Fibroblast of skin of right quadriceps (primary cell): ENCODE measurements at regions not wholly inside any gene's neighbourhood (a gene's known extent, or its start where the extent isn't known, plus 50 kb on each side); places are given as distances from the start of the nearest gene placed in this dataset.

Experiments used
- DNase-seq: peaks from one replicate; pipeline ENCODE4 v3.0.0-alpha.2; 2013

DNA sequence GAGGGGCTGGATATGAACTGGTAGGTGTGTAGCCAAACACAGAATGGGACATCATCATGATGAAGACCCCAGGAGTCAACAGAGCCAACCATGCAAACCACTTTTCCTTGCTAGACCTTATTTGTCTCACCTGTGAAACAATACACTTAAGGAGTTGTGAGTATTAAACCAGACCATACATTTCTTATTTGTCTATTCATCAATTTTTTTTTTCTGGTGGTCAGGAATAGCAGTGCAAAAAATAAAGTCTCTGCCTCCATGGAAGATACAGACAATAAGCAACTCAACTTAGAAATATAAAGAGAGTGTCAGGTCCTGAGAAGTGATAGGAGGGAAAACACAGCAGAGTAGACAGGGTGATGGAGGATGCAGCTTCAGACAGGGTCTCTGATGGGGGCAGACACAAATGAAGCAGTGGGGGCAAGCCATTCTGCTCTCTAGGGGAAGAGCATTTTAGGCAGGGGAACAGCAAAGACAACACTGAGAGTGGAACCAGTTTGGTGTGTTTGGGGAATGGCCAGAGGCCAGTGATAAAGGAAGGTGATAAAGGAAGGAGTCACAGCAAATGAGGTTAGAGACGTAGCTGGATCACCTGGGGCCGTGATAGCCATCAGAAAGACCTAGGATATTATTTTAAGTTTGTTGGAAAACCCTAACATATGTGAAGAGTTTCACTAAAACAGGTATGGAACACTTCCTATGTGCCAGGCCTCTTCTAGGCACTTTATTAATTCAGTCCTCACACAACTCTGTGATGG lies 256.2 kb downstream of the MAN2A1 start:
- DNase-seq: no peak

DNA sequence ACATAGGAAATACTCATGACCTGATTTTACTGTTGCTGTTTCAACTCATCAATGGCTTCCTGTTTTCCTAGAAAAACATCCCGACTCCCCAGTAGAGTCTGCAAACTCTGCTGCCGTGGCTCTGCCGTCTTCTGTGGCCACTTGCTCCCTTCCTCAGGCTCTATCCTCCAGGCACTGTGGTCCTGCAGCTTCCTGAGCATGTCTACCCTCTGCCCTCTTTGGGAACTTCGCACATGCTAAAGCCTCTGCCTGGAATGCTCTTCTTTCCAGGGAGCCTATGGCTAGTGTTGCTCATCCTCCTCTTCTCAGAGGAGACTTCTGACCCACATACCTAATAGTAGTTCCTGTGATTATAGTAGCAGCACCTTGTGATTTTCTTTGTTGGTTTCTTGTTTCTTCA lies 256.9 kb downstream of the MAN2A1 start:
- DNase-seq: no peak

DNA sequence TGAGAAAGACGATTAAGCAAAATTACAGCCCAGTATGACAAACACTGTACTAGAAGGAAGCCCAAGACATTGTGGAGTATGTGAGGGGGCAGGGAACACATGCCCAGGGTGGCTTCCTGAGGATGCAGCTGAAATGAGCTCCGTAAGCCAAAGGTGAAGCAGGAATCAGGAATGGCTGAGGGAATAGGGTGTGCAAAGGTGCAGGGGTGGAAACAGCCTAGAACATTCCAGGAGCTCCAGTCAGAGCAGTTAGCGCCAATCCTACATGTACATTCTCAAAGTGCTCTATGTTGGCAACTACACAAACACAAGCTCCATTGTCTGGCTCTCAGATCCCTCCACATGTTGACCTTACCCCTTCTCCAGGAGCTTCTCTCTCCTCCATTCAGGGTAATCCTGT lies 257.9 kb downstream of the MAN2A1 start:
- no peak for DNase-seq

DNA sequence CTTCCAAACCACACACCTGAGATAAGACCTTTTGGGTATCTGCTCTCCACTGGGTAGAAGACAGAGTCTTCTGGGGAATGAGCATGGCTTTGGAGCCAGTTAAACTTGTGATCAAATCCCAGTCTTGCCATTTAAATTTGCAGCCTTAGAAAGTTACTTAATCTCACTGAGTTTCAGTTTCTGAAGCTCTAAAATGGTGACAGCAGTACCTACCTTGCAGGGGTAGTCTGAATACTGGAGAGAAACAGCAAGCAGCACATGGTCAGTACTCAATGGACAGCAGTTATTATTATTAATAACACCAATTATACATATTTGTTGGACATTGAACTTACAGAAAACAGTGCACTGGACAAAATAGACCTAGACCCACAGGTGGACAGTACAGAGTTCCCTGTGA lies 260.9 kb downstream of the MAN2A1 start:
- no peak for DNase-seq

DNA sequence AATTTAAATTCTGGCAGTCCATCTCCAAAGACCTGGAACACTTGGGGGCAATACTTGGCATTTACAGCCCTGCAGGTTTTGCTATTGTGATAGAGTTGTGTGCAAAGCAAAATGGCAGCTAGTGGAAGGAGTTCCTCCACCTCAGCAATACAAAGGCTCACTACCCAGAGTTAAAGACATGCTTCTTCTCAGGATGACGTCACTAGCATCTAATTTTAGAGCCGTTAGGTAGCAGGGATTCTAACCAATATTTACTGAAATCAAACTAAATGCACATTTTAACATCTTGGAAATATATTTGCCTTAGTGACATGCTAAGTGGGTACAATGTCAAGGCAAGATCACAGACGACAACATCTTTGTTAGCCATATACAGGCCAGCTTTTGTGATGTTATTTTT lies 261.6 kb downstream of the MAN2A1 start:
- DNase-seq: no peak

DNA sequence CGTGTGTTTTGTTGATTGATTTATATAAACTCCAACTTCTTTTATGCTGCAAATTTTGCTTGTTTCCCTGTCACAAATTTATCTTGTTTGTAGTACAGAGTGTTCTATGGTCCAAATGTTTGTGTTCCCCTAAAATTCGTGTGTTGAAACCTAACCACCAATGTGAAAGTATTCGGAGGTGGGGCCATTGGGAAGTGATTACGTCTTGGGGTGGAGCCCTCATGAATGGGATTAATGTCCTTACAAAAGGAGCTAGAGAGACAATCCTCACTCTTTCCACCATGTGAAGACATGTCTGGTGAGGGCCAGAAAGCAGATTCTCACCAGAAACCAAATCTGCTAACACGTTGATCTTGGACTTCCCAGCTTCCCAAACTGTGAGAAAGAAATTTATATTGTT lies 262.0 kb downstream of the MAN2A1 start:
- no peak for DNase-seq

DNA sequence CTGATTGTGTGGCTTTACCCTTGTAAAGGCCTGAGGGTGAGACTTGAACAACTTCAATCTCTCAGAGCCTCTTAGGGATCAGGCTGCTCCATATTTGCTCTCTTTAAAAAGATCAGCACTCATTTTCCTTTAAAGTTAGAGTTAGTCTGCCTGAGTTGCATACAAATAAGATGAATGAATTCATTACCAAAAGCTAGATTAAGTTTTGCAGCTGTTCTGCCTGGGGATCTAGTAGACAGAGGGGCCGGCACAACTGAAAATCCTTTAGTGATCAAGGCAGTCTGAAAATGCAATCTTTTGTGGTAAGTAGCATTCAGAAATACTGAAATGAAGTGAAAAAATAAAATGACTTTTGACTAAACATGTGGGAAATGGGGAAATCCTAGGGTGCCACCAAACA lies 264.0 kb downstream of the MAN2A1 start:
- no peak for DNase-seq

DNA sequence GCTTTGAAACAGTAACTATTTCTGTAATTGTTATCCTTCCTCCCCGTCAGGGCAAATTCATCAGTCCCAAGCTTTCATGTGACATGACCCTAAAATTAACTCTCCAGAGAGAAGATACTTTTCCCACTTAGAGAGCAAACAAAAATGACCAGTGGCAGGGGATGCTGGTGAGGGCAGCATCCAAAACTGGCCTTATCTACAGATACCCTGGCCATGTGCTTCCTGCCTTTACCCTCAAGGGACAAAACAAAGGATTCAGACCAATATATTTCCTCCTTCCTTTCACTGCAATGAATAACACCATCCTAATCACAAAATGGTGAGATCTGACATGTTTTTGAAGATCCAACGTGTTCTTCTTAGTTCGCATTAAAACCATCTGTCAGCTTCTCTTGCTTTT lies 267.2 kb downstream of the MAN2A1 start:
- no peak for DNase-seq

DNA sequence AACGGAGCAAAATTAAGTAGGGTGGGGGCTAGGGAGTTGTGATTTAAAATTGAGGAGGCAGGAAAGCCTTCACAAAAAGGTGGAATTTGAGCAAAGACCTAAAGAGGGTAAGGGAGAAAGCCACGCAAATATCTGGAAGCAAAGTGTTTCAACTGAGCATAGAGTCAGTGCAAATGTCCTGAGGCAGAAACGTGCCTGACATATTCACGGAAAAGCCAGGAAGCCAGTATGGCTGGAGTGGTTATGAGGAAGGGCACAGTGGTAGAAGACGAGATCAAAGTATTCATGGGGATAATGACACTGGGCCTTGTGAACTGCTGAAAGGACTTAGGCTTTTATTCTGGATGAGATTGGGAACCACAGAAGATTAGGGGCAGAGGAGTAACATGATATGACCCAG lies 268.4 kb downstream of the MAN2A1 start:
- no peak for DNase-seq

DNA sequence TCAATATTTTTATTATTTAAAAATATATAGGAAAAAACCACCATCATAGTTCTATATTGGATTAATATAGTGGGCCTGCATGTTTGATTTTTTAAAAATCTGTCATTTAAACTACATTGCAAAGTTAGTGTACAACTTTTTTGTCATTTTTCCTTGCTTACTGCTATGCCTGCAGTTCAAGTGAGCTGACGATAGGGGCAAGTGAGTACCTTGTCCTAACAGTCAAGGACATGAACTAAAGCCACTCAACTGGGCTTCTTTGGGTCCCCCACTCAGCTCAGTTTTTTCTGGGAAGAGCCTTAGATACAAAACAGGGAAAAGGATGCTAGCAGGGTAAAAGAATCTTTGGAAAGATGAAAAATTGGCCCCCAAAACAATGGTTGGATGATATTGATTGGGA lies 269.9 kb downstream of the MAN2A1 start:
- no peak for DNase-seq

DNA sequence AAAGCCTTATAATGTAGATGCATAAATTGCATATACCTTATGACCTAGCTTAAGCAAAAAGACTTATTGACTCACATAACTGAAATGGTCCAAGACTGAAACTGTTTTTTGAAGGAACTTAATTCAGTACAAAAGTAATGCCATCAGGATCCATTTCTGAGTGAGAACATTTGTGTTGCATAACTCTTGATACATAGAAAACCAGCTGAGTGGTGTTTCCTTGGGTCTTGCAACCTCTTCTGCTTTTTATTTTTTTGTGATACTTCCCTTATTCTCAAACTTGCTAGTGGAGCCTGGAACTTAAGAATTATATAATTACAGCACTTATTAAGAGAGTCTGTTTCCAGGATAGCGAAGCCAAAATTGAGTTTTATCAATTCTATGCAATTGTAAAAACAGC lies 272.0 kb downstream of the MAN2A1 start:
- no peak for DNase-seq

DNA sequence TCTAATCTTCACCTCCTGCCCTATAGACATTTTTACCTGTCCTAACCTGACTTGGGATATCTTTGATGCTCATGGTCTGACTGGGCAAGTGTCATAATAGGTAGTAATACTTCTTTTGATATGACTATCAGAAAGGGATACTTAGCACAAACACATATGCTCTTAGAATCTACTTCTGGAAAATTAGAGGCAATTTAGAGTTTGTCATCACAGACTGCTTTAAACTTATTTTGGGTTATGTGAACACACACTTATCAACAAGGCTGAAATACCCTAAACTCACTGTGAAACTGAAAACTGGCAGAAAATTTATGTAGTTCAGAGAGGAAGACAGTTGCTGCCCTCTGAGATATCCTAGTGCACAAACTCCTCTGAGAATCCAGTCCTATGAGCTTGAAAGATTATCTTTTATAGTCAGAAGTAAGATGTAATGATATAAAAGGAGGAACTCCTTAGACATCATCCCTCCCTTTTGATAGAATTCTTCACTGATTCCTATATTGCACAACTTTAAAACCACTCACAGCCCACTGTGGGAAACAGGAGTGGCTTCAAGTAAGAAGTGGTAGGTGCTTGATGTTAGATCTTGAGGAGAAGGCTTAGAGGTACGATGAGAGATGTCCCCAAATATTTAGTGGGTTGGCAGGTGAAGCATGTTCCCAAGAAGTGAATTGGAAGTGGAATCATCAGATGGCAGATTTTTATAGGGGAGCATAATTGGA lies 273.3 kb downstream of the MAN2A1 start:
- DNase-seq: no peak

DNA sequence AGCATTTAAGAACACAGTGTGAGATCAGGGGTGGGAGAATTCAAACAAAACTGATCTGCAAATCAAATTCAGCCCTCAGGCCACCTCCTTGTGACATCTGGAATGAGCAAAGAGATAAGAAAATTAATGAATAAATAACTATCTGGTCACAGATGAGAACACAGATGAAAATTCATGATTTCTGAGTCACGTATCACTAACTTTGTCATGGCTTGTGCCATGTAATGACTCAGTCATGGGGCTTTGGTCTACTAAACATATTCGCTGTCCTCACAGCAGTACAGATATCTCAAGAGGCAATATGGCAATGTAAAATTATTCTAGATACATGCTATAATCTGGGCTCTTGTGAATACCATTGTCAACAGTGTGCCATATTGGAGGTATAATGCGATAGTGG lies 274.4 kb downstream of the MAN2A1 start:
- DNase-seq: no peak

DNA sequence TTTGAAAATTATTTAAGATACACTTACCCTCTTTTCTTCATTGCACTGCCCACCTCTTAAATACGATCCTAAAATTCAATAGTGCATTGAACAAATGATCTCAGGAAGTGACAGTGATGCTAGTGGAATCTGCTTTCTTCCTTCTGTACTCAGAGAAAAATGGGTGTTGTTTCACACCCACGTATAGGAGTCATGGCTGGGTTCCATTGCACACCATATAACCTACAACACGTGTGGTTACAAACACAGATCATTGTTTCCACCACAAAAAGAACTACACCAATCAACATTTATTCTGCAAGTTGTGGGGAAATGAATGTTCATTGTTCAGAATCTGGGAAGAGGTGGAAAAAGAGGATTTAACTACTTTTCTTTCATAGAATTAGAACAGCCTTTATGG lies 275.9 kb downstream of the MAN2A1 start:
- DNase-seq: no peak

DNA sequence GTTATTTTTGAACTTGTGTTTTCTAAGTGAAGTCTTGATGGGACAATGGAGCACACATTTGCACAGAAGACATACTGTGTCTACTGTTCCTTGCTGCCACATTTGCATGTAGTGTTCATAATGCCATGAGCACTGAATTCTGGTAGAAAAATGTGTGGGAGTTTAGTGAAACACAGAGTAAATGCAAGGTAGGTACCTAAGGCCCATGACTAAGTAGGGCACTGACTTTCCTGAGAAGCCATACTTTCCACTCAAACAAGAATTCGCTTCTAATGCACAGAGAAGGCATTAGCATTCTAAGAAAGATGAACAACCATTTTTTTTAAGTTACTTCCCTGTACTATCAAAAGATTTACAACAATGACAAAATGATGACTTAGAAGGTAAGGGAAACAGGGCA lies 282.2 kb downstream of the MAN2A1 start:
- no peak for DNase-seq

DNA sequence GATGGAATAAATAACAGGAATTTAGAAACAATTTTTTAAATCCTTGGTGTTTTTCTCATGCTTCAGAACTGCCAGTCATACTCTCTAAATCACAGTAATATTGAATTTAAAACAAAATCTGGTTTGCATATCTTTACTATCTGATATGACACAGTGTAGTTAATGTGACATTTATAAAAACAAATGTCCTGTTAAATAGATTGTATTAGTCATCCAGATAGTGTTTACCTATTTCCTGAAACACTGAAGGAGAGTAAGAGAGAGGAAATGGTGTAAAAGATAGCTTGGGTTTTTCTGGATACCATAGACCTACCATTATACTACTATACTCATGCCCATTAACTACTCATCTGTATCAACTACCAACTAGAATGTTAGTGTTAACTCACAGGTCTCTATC lies 292.3 kb downstream of the MAN2A1 start:
- no peak for DNase-seq

DNA sequence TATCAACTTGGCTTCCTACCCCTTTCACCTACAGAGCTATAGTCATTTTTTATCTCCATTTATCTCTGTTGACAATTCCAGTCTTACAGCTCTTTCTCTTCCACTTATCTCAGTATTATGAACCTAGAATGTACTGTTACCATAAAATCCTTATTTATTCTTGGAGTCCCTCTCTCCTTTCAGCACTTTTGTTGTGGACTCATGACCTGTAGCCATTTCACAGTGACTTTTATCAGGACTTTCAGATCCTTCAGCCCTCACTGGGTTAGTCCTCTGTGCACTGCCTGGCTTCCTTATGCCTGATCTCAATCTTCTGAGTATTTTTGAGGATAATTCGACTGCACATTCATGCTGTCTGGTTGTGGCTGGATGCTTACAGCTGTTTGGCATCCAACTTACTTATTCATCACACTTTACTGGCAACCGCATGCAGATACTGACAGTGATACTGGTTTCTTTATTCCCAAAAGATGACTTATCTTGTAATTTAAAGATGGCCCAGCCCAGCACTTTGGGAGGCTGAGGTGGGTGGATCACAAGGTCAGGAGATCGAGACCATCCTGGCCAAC lies 293.3 kb downstream of the MAN2A1 start:
- no peak for DNase-seq

DNA sequence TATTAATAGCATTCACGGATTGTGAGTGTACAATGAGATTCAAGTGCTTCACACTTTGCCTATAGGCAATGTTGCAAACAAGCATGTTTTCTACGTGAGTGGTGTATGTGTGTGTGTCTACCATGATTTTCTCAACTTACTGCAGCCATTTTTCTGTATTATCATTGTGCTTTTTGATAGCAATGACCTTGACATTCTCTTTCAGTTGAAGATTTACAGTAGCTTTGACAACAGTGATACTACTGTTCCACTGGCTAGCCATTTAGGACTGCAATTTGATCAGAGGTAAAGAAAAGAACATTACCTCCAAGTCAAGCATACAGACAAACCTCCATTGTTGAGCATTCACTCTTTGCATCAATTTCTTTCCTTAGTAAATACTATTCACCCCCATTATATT lies 297.0 kb downstream of the MAN2A1 start:
- DNase-seq: no peak

DNA sequence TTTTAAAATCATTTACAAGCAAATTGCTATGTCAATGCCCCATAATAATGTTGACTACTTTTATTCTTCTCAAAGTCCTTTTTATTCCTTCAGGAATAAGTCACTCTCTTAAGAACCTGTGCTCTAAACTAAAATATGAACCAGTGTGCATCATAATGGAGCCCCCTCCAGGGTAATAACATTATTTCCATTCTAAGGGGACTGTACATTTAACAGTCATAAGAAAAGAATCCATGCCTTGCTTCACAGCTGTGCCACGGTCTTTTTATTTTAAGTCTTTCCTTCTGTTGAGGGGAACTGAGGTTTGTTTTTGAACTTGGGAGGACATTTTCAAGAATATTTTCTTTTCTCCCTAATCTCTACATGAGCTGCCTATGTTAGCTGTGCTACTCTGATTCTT lies 297.6 kb downstream of the MAN2A1 start:
- DNase-seq: peak; percentile 39

DNA sequence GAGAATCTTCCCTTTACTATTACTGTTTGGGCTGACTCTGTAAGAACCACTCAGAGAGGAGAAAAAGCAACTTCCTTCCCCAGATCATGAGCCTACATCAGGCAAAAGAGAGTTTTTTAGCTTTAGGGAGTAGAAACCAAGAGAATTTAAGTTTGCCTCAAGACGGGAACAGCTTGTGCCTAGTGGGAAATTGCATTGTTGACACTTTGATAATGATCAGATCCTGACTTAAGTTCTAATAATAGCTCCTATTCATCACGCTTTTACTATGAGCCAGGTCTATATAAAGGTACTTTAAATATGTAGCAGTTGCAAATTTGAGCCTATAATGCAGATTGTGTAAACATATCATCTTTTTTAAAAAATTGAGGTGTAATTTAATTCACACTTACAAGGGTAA lies 298.2 kb downstream of the MAN2A1 start:
- no peak for DNase-seq

DNA sequence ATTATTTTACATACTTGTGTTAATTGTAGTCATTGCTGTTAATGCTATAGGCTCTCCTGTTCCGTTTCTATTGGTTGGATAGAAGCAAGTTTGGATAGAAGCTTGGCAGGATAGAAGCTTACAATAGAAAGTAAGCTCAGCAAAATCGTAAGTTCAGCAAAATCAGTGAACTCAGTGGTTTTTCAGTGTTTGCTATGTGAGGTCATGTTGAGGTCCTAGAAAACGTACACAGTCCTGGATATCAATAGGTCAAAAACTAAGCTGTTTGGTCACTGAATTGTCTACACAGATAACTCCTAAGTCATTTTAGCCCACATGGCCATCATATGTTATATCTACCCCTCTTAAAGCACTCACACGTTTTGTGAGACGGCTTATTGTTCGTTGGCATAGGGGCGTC lies 299.4 kb downstream of the MAN2A1 start:
- DNase-seq: no peak

DNA sequence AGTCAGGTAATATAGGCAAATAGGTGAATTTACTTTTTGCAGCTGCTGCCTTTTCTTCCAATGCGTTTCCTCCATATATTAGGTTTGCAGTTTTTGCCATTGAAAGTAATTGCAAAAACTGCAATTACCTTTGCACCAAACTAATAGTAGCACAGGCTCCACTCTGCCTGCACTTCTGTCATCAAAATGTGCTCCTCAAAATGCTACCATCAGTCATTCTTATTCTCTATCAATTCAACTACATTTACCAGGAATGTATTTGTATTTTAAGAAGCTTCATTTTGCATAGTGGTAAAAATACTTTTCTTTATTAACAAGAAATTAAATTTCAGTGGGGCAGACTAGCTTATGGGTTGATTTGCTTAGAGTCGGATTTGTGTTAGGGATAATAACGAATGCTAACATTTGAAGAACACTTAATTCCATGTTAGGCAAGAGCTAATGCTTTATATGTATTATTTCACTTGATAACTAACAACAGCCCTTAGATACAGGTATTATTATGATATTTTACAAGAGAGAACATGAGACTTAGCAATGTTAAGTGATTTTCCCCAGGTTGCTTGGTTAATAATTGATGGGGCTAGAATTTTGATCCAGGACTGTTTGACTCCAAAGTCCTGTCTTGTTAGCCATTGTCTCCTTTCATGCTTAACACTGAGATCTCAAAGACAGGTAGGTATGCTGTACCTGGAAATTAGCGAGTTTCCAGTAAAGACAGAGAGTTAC lies 300.4 kb downstream of the MAN2A1 start:
- no peak for DNase-seq

DNA sequence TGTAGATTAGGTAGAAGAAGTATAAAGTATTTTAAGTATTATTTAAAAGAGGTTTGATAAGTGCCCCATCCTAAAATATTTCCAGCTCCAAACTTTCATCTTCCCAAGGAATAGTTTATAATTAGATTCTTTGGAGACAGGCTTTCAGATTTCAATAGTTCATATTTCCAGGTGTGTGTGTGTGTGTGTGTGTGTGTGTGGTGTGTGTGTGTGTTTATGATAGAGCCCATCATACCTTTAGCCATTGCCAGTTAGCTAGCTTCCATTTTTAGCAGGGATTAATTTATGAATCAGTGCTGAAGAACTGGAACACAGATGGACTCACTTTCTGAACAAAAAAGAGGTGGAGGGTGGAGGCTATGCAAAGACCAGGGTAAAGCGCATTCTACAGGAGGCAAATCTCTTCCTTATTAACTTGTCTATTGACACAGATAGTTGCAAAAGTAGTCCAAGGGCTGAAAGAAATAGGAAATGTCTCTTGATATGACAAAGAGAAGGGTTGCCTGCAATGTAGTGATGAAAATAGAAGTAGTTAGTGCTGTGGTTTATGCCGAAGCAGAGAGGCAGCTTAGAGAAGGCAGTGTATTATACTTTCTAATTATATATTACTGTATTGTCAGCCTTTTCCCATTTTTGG lies 301.1 kb downstream of the MAN2A1 start:
- DNase-seq: no peak
